B cell (primary cell): ENCODE measurements at regions not wholly inside any gene's neighbourhood (a gene's known extent, or its start where the extent isn't known, plus 50 kb on each side); places are given as distances from the start of the nearest gene placed in this dataset.

Experiments used
- EZH2 ChIP-seq: IDR thresholded peaks from 2 replicates; pipeline ENCODE4 v1.6.1; 2012; ENCODE audit warnings: borderline replicate concordance, low read depth, mild to moderate bottlenecking, moderate library complexity, low read length; ENCODE audit not compliant: insufficient read depth, poor library complexity, severe bottlenecking
- TF ChIP-seq, protein P1 (sequence below): fragments of 200-600 bp; IDR thresholded peaks from one replicate; pipeline ENCODE4 v1.8.0; 2022; ENCODE audit warnings: antibody characterized with exemption, mild to moderate bottlenecking

DNA sequence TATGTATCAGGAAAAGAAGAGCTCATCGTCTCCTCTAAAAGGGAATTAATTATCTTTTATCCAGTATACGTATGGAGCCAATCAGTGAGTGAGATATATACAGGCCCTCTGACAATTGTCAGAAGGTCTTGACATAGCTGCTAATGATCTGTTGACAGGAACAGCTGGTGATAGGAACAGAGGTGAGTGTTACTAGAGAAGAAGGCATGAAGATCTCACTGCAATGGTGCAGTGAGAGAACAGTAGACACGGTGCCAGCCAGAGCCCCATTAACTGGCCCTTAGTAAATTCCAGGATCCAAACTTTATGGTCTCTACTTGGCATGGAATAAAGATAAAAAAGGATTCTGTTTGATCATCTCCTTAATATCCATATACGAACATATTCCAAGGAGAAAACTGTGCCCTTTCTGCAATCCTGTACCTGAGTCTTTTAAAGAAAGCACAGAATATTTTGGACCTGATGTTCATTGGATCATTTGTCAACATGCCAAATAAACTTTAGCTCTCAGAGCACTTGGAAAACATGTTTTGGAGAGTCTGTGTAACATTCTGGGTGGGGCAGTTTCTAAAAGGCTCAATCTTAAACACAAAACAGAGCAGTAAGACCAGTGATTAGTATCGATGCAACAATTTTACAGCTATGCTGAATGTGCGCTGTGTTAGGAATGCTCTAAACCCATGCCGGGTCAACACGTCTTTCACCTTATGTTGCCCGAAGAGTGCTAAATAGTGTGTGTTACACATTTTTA, 135.8 kb upstream of the CITED2 start:
- TF ChIP-seq, protein P1, sequence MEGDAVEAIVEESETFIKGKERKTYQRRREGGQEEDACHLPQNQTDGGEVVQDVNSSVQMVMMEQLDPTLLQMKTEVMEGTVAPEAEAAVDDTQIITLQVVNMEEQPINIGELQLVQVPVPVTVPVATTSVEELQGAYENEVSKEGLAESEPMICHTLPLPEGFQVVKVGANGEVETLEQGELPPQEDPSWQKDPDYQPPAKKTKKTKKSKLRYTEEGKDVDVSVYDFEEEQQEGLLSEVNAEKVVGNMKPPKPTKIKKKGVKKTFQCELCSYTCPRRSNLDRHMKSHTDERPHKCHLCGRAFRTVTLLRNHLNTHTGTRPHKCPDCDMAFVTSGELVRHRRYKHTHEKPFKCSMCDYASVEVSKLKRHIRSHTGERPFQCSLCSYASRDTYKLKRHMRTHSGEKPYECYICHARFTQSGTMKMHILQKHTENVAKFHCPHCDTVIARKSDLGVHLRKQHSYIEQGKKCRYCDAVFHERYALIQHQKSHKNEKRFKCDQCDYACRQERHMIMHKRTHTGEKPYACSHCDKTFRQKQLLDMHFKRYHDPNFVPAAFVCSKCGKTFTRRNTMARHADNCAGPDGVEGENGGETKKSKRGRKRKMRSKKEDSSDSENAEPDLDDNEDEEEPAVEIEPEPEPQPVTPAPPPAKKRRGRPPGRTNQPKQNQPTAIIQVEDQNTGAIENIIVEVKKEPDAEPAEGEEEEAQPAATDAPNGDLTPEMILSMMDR, result no peak
- no peak for TF ChIP-seq EZH2
